GM19397 (cell line): ENCODE measurements at regions not wholly inside any gene's neighbourhood (a gene's known extent, or its start where the extent isn't known, plus 50 kb on each side); places are given as distances from the start of the nearest gene placed in this dataset.

Source experiments
- ATAC-seq: cut with Tn5 transposase; IDR thresholded peaks from one replicate; pipeline ENCODE4 v1.9.1; 2021; ENCODE audit warnings: mild to moderate bottlenecking, moderate library complexity; ENCODE audit not compliant: unreplicated experiment

GRCh38 chr9:13665418-13666066 lies 386.1 kb upstream of the MPDZ start:
- no peak for ATAC-seq

- no peak for ATAC-seq
Measured at GRCh38 chr9:13661014-13661413, 381.5 kb upstream of the MPDZ start.

DNA sequence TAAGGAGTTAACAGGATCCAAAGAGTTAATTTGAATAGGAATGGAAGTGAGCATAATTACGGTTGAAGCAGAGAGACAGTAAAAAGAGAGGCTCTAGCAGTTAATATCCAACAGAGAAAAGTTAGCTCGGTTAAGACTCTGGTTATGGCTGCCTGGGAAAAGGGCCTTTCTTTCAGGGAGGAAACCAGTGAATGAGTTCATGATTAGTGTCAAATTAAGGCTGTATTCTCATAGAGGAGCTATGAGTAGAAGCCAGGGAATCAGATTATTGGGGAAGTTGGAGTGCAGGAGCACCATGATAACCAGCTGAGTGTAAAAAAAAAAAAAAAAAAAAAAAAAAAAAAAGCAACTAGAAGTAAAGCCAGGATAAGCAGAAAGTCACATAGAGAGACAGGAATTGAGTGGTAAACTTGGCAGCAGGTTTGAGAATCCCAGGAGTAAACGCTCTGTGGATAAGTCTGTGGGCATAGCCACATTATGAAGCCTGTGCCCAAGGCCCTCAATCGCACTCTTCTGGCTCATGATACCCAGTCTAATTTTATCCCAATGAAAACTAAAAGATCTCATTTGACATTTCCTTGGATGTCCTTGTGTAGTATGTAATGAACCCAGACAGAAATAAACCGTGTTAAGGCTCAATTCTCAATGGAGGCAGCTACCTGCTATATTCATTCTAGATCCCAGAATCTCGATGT lies 372.6 kb upstream of the MPDZ start:
- no peak for ATAC-seq

- ATAC-seq = no peak
Measured at GRCh38 chr9:13651526-13651925, 372.0 kb upstream of the MPDZ start.

DNA sequence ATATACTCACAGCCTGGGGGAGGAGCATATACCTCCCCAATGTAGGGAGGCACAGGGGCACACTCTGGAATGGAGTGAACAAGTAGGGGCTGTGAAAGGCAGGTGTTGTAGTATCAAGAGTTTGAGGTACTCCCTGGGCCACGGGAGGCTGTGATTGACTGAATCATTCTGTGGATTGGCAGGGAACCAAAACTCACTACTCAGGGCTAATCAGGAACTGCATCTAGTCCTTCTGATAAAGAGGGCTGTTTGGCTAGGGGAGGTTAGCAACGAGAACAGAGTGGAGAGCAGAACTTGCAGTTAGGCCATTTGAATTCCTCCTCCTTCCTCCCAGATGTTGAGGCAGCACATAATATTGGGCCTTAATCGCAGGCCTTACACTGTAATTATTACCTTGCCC lies 369.2 kb upstream of the MPDZ start:
- ATAC-seq = no peak

GRCh38 chr9:13648068-13648467 lies 368.6 kb upstream of the MPDZ start:
- ATAC-seq = no peak

DNA sequence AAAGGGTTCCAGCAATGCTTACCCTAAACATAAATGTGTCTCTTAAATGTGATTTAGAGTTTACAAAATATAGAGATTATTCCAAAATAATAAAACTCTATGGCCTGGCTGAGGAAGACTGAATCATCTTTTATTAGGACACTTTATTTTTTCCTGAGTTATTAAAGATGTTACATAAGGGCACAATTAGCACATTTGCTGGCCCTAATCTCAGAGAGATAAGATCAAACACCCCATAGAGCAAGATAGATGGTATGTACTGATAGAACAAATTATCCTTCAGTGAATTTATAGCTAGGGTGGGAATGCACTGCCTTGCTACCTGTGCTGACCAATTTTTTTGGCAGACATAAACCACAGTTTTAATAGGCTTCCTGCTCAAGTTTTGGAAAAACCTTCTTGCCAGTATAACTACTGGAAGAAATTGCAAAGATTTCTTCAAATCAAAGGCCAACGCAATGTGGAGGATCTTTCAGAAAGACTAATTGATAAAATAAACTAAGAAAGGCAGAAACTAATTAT lies 367.1 kb upstream of the MPDZ start:
- no peak for ATAC-seq

GRCh38 chr9:13645557-13645956 lies 366.1 kb upstream of the MPDZ start:
- ATAC-seq = no peak

DNA sequence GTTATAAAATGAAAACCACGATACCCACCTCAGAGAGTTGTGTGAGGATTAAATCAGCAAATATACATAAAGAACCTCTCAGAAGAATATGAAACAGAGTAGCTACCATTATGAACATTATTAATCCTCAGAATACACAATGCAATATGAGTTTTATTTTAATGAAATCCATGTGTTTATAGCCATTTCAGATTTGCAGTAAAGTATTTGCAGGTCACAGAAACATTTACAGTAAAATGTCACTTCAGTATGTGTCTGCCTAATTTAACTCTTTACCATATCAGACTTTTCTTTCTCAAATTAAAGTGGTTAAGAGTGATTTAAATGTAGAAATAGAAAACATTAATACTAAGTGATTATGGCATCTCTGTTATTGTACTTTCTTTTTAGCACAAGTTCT lies 365.2 kb upstream of the MPDZ start:
- ATAC-seq = no peak

DNA sequence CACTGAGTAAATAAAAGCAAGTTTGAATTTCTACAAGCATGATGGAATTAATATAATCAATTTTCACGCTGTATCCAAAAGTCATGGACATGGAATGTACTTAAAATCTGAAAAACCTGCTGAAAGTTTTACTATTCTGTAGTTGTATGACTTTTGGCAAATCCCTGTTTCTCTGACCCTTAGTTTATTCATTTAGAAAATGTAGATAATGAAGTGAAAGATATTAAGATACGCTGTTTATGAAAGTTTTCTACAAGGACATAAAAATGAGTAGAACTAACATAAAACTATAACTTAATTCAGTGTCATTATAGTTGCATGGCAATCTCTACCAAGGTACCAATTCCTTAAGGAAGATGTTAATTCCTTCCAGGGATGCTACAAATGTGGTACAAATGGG lies 363.2 kb upstream of the MPDZ start:
- no peak for ATAC-seq

GRCh38 chr9:13629067-13629466 lies 349.6 kb upstream of the MPDZ start:
- ATAC-seq = no peak

GRCh38 chr9:13628526-13628925 lies 349.0 kb upstream of the MPDZ start:
- no peak for ATAC-seq

DNA sequence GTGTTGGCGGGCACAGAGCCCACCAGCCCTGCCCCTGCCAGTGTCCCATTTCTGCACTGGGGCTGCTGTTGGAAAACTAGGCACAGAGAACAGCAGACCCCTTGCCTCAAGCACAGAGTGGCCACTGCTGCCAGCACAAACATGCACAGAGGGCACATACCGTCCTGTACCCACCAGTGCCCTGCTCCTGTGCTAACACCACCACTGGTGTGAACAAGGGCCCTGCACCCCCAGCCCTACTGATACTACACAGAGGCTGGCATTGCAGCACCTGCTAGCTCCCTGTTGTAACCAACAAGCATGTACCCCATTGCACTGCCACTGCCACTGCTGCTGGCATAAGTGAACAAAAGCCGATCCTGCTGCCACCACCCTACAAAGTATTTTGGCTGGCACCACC lies 348.0 kb upstream of the MPDZ start:
- ATAC-seq = no peak

GRCh38 chr9:13627071-13627470 lies 347.6 kb upstream of the MPDZ start:
- ATAC-seq = no peak

DNA sequence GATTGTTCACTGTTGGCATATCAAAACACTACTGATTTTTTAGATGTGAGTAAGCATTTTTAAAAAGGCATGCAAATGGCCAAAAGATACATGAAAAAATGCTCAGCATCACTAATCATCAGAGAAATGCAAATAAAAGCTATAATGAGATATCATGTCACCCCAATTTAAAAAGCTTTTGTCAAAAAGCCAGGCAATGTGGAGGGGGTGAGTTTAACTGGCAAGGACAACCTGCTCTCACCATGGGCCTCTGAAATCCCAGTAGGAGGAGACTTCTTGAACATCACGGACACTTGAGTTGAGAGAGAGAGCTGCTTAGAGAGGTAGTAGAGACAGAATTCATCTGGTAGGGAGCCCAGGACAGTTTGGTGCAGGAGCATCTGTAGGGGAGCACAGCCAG lies 347.1 kb upstream of the MPDZ start:
- no peak for ATAC-seq

DNA sequence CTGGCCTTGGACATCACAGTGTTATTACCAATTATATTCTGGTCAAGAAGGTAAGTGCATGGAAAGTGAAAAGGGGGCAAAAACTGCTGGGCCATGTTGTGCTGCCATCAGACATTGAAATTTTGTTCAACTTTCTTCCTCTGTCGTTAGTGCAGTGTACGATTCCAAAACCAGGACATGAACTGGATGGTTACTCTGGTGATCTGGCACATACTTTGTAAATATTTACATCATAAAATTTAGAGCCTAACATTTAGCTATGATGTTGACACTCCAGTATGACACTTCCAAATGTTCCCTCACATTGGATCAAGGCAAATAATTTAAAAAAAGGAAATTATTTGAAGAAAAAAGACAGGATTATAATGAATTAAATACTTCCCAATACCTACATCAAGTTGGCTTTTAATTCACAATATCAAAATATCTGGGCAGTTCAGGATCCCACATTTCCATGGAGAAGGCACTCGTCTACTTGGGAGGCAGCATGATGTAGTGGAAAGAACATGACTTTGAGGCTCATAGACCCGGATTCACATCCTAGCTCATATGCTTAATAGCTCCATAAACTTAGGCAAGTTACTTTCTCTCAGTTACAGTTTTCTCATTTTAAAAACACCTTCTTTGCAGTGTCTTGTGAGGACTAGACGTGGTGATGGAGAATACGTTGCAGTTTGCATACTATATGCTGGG lies 342.5 kb upstream of the MPDZ start:
- no peak for ATAC-seq

- ATAC-seq = no peak
Measured at GRCh38 chr9:13616491-13617035, 337.1 kb upstream of the MPDZ start.

DNA sequence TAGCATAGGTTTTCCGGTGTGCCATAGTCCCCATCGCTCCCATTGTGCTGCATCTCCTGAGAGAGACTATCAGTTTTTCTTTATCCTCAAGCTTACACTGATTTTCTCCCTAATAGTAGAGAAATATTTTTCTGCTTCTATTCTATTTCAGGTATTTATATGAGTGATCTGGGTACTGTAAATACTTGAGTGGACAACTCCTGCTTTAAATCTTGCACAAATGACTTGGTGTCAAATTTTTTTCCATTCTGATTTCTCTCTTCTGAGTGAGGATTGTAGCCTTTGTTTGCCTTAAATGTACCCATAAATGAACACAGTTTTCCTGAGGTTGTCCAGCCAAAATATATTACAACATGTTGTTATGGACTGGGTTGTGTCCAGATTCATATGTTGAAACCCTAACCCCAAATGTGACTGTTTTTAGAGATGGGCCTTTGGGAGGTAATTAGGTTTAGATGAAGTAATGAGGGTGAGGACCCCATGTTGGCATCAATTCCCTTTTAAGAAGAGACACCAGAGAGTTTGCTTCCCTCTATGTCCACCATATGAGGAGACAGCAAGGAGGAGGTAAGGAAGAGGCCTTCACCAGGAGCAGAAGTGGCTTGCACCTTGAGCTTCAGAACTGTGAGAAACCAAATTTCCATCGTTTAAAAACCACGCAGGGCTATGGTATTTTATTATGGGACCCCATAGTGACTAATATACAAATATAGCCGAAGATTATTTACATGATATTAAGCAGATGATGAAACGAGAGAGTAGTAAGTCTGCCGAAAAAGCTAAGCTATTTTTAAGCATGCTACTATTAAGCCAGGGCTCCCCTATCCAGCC lies 336.4 kb upstream of the MPDZ start:
- ATAC-seq = no peak

GRCh38 chr9:13614060-13614459 lies 334.6 kb upstream of the MPDZ start:
- ATAC-seq = no peak

DNA sequence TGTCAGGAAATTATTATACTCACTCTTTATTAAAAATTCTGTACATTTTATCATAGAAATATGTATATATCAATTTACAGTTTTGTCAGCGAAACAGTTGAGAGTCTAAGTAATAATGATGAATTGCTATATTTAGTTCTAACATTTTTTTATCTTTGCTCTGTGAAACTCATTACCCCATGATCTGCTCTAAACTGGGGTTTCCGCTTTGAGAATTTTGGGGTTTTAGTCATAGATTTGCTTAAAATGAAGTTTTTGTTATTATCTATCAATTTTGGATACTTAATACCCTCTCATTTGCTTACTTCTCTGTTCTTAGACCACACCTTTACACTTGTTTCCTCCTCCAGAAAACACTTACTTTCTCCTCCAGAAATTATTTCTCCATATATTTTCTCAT lies 333.8 kb upstream of the MPDZ start:
- ATAC-seq = no peak

DNA sequence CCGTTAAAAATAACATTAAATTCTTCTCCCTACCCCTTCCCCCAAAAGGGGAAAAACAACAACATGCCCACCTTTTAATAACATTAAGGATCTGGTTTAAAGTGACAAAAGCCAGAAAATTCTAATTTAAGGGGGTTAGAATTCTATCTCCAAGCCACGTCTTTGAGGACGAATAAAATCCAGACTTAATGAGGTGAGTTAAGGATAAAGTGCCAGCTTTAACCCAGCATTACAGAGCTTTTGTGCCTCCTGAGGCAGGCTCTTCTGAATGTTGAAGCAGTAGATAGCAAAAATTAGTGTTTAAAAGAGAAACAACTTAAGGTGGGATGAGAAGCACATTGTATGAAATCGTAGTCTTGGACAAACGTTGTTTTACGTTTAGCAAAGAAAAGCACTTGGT lies 329.0 kb upstream of the MPDZ start:
- ATAC-seq = no peak
